Activated T-helper 1 cell treated with anti-CD3 and anti-CD28 coated beads, Interleukin-2, amount 50 U/mL, for 16 hours (primary cell): ENCODE measurements at regions not wholly inside any gene's neighbourhood (a gene's known extent, or its start where the extent isn't known, plus 50 kb on each side); places are given as distances from the start of the nearest gene placed in this dataset.

ENCODE experiments used
- DNase-seq, 2 donors: peaks; one replicate each; pipeline ENCODE4 v3.0.0-alpha.2; 2020; ENCODE audit warnings: low read depth in 1 of 2, low spot score in 1 of 2

DNA sequence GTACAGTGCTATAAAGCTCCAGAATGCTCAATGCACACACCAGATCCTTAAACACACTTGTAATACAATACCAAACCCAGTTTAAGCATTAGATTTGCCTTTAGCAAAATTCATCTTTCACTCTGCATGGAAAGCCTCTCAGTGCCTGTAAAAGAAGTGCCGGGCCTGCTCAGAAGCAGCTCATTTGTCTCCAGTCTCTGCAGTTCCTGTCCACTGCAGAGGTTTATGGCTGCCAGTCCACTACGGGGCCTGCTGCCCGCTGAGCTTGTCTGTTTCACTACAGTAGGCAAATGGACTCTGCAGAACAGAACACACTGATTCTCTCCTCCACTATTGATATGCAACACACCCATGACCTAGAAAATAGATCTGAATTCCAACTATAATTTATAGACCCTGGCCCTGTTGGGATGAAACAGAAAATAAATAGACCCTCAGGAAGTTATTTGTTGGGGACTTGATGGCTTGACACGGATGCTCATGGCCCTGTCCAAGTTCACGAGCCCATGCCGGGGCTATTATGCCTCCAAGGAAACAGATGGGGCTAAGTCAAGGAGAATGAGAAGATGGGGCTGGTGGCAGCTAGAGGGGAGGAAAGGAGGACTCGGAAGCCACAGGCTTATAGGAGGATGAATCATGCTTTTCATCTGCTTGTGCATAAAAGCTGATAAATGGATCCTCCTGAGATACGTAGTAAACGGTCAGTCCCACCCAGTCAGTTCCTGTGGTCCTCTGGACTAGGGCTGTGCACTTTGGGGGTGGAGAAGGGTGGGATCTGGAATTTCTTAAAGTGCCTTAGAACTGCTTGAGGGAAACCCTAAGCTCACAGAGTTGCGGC lies 416.8 kb upstream of the TENM4 start:
- no peak for DNase-seq

DNA sequence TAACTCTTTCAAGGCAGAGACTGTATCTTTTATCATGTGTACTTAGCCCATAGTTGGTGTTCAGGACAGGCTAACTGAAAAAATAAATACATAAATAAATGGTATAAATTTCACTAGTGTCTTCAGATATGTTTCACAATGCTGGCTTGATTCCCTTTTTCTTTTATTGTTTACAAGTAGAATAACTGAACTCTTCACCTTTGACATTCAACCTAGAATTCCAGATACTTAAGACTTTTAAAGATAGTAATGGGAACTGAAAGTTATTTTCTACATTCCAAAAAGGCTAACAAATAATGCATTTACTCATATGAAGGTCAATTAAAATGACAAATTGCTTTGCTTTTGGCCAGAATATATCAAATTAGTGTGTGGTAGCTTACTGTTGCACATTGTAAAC lies 411.3 kb upstream of the TENM4 start:
- no peak for DNase-seq

DNA sequence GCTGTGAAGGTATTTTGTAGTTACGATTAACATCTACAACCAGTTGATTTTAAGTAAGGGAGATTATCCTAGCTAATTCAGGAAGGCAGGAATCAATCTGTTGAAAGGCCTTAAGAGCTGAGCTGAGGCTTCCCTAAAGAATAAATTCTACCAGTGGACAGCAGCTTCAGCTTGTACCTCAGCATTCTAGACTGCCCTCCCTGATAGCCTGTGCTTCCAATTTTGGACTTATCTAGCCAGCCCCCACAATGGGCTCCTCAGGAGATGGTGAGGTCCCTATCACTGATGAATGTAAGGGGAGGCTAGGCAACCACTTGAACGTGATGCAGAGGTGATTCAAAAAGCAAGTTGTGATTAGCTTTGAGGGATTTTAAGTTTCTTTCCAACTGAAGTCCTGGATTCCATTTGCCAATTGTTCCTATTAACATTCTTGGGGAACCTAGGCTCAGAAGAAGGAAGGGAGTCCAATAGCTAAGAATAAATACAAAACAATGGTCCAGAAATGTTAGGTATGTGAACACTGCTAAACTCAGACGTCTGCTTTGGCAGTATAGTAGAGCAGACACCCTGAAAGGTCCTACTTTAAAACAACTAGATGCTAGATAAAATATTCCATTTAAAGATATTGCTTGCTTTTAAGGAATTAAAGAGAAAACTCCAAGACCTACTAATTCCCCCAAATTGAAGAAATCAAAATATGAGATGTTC lies 404.3 kb upstream of the TENM4 start:
- DNase-seq, result no peak

DNA sequence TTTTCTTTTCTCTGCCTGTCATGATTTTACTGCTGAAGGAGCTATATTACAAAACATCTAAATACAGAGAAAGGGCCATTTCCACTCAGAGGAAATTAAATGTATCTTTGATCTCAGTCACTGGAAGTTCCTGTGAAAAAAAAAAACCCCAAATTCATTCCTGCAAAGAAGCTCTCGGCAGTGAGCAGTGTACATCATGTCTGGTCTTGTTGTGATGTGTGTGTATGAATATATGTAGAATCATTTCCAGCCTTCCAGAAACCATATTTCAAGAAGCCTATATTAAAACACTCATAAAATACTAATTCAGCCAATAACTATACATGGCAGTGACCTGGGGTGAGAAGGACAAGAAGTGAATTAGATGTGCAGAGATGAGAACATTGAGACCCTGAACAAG lies 393.2 kb upstream of the TENM4 start:
- no peak for DNase-seq

DNA sequence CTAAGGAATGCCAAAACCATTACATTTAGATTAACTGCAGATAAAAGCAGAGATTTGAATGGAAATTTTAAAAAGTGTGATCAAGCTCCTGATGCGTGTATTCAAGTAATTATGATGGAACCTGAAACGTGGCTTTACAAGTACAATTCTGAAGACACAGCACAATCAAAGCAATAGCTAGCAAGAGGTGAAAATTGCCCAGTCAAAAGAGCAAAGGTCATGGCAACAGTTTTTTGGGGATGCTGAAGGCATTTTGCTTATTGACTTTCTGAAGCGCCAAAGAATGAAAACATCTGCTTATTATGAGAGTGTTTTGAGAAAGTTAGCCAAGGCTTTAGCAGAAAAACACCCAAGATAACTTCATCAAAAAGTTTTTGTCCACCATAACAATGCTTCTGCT lies 389.6 kb upstream of the TENM4 start:
- DNase-seq, result no peak

DNA sequence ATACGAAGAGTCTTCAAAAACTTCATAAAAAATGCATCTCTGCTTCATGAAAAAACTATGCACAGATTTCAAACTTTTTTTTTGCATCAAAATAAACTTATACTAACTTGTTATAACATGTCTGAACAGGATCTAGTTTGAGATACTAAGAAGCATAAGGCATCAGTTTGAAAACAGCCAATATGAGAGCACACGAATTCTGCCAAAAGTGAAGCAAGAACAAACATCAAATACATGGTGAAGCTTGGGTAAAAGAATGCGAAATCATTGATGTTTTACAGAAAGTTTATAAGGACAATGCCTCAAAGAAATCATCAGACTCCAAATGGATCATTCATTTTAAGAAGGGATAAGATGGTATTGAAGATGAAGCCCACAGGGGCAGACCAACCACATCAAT lies 389.1 kb upstream of the TENM4 start:
- no peak for DNase-seq

DNA sequence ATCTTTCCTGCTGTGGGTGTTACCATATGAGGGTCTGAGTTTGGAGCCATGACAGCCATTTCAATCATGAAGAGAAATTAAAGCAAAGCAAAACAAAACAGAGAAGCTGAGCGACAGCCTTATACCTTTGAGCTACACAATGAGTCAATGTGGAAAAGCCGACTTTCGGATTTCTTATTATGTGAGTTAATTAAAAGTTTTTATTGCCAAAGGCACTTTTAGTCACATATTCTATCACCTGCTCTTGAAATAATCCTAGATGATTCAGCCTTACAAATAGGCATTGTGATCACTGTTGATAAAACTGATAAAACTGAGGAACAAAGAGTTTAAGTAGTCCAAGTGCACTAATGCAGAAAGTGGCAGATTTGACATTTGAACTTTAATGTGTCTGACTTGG lies 381.9 kb upstream of the TENM4 start:
- DNase-seq, result no peak

DNA sequence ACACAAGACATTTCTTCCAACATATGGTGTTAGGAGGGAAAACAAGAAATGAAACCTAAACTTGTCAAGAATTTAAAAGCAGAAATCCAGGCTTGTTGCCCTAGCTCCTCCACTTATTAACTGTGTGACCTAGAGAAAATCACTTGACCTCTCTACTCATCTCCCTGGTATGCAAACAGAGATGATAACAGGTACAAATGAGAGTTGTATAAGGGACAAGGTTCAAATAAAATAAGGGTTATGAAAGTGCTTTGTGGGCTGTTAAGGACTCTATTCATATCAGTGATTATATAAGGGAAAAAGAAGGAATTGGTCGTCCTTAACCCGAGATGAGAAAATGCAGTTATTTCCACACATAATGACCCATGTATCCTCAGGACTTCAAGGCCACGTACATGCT lies 372.7 kb upstream of the TENM4 start:
- no peak for DNase-seq

DNA sequence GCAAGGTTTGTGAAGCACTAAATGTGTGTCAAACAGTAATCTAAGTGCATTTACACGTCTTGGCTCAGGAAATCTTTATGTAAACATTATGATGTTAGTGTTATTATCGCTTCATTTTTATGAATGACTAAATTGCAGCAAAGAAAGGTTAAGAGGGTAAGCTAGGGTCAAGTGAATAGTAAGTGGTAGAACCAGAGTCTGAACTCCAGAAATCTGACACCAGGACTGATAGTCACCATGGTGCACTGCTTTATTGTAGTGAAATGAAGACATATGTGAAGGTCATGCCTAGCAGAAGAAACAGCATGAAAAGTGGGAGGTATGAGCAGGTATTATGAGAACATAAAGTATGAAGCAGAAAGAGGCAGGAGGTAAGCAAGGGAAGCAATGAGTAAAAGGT lies 368.7 kb upstream of the TENM4 start:
- no peak for DNase-seq

DNA sequence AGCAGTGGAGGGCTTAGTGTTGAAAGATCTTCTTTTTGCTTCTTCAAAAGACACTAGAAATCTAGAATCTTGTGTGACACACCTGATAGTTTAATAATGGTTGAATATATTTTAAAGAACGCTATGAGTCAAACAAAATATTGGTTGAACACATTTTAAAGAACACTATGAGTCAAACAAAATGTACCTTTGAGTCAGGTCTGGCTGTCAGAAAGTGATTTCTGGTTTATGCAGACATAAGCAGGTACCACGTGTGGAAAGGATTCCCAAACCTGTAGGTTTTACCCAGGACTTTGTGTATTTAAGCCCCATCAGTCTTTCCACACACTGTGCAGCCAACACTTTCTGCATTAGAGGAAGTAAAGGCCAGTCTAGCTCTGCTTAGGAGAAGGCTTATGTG lies 366.7 kb upstream of the TENM4 start:
- DNase-seq, result no peak

DNA sequence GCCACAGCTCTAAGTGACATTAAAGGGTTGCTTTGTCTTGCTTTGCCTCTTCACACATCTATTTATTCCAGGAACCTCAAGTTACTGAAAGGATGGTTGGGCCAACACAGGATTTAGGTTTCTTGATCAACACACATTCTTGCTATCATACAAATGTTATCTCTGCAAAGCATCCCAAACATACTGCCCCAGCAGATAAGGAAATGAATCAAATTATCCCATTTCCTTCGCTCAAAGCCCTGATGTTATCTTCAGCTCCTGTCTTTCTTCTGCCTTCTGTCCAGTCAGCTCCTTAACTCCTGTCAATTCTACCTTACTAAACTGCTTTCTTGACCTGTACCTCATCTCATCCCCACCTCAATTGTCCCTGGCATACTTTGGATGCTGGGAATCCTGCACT lies 355.9 kb upstream of the TENM4 start:
- DNase-seq, result no peak

DNA sequence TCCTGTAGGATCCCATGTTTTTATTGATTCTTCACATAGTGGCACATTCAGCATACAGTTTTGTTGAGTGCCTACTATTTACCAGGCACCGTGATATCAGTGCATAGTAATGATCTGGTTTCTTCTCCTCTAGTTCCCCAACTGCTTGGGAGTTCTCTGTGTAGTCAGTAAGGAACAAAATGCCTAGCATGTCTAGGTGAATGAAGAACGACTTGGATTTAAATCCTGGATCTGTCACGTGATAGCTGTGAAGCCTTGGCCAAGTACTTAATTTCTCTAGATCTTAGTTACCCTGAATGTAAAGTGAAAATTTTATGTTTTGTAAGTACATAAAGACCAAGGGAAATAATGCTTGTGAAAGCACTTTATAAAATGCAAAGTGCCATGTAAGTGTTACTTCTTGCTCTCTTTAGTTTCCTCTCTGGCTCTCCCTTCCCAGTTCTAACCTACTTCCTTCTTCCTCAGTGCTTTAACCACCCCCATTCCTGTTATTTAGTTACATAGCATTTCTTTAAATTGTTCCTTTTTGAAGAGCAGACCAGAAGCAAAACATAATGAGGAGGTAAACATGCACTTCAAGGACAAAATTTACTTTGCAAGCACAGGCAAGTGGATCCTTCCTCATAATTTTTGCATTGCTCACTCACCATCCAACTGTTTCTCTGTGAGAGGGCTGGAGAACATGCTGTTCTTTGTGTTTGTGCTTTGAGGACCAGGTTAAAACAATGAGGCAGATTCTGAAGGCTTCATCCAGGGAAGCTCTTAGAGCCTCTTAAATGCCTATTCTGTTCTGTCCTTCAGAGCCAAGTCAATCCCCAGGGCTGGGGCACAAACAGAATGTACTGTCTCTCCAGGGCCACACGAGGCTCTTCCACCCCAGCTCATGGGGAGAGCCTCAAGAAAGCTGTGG lies 353.9 kb upstream of the TENM4 start:
- DNase-seq, result no peak

DNA sequence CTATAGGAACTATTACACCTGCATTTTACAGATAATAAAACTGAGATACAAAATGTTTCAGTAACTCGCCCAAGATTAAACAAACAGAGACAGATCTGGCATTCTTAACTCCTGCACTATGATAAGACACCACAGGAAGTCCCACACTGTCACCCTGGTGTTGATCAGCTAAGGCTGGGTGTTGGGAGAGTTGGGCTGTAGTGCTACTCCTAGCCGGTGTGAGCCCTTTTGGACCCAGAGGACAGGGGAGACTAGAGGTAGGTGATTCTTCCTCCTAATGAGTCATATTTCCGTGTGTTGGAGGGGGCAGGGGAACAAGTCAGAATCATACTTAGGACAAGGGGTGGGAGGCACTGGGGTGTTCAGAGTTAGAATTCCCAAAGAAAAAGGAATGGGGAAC lies 353.2 kb upstream of the TENM4 start:
- DNase-seq, result no peak

DNA sequence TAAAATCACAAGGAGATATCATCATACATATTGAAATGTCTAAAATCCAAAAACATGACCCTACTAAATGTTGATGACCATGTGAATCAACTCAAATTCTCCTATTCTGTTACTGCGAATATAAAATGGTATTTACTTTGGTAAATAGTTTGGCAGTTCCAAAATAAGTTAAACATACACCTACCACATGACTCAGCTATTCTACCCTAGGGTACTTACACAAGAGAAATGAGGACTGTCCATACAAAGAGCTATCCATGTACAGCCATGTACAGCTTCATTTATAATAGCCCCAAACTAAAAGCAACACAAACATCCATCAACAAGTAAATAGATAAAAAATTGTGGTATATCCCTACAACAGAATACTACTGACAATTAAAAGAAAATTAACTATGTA lies 346.1 kb upstream of the TENM4 start:
- no peak for DNase-seq

DNA sequence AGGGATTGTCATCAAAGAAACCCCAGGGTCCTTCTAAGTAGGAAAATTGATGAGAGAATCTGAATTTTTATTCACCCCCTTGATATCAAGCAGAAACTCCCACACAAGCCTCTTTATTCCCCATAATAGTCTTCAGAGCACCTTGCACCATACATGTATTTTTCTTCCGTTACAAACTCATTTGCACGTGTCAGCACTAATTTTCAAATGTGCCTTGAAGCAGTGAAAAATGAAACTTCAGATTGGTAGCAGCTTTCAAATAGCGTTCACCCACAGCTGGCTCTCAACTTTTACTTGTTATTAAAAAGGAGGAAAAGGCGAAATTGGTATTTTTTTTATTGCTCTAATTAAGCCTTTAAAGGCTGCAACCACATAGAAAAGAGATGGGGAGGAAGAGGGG lies 343.0 kb upstream of the TENM4 start:
- no peak for DNase-seq

DNA sequence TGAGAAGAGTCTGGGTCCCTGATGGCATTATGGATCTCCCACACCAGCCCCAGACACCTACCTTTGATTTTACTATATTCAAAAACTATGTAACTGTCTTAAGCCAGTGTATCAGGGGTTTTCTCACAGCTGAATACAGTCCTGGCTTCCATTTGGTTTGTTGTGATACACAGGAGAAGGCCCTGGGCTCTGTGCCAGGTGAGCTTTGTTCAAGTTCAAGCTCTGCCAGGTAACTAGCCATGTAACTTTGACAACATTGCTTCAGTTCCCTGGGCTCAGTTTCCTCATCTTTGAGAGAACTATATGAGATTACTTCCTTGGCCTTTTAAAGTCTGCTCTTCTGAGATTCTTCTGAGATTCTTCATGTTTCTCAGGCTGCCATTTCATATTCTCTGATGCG lies 327.5 kb upstream of the TENM4 start:
- no peak for DNase-seq

DNA sequence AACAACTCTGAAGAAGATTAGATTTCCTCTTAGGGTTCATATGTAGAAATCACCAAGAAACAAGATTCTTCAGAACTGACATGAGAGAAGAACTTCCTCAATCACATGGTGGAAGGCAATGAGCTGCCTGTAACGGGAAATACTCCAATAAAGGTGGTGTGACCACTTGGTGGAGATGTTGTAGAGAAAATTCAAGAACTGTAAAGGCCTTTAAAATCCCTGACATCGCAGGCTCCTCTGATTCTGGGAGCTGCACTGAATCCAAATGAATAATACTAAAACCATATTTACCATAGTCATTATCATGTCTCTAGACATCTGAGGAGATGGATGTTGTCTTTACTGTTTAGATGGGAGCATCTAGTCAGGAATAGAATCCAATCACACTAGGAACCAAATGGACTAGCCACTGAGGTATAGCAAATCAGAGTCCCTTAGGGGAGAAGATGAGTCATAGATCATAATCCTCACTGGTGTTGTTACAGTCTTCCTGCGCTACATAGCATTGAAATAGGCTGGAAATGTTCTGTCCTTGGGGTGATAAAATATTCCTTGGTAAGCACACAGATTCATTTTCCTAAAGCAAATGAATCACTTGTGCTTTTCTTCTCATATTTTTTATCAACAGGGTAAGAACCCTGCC lies 321.6 kb upstream of the TENM4 start:
- no peak for DNase-seq

DNA sequence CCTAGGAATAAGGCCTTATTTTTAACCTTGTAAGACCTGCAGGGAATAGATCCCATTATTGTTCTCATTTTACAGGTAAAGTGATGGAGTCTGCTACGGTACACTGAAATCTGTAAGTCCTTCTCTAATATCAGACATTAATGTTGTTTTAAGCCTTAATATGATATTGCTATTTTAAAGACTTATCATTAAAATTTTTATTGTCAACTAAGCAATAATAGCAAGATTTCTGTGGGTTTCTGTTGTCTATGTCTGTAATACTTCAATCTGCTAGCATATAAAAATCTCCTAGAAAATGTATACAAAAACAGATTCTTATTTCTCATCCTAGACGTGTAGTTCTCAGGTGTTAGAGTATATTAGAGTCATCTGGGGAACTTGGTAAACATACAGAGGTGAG lies 317.5 kb upstream of the TENM4 start:
- DNase-seq, result no peak

DNA sequence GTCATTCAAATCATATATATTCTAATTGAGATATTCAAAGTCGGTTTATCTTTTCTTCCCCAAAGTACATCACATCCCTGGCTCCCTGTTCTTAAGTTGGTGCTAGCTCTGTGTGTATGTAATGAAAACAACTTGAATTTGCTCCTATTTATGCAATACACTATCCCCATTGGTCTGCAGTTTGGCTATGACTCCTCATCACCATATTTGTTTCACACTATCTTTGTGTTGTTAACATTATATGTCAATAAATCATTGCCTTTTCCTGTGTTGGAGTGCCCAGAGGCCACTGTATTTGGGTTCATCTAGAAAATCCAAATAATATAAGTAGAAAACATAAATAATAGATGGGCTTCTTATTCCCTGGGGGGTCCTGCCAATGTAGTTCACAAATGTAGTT lies 306.6 kb upstream of the TENM4 start:
- DNase-seq, result no peak

DNA sequence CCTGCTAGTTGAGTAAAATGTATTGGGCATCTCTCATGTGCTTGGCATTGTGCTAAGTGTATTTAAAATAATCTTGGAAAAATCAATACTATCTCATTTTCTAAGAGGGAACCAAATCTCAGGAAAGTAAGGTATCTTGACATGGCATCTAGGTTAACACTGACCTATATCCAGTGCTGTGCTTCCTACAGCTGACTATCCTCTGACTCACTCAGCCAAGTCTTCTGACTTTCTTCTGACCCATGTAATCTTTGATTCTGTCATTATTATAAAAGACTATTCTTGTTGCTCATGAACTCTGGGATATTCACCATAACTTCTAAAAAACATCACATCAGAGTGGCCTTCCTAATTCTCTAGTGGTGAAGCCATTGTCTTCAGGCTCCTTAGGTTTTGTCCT lies 304.1 kb upstream of the TENM4 start:
- no peak for DNase-seq

DNA sequence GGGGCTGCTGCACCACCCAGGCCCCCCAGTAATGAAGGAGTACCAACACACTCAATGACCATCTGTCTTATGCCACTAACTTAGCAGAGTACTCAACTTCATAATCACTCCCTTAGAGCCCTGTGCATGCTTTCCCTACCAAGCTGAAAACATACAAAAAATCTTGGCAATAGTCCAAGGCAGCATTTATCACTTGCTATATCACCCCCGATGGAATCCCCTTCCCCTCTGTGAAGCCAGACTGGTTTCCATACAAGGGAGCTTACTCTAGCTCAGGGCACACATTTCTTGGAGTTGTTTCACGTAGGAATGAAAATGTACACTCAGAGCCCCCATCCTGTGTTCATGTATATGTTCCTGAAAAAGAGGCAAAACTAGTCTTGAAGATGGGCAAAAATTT lies 301.3 kb upstream of the TENM4 start:
- no peak for DNase-seq
